Mucosa of descending colon (tissue), 3 donors: ENCODE measurements at regions not wholly inside any gene's neighbourhood (a gene's known extent, or its start where the extent isn't known, plus 50 kb on each side); places are given as distances from the start of the nearest gene placed in this dataset.
A peak's percentile ranks its signal among the peaks of the same experiment; 100 is the strongest.

Experiments used
- ATAC-seq: fragments of 200-7000 bp; cut with Tn5 transposase; one replicate; pipeline ENCODE4 v1.9.1; 2020; ENCODE audit warnings: mild to moderate bottlenecking, moderate library complexity
- DNase-seq, 3 donors: peaks; one replicate each; pipeline ENCODE4 v3.0.0-alpha.2; 2020
- H3K36me3 ChIP-seq: fragments of 200-600 bp; one replicate; pipeline ENCODE4 v1.8.0; 2021; ENCODE audit warnings: low read depth, mild to moderate bottlenecking
- H3K4me1 ChIP-seq: fragments of 200-600 bp; one replicate; pipeline ENCODE4 v1.8.0; 2021; ENCODE audit warnings: low read depth, mild to moderate bottlenecking
- H3K4me3 ChIP-seq: fragments of 200-600 bp; one replicate; pipeline ENCODE4 v1.8.0; 2021; ENCODE audit warnings: mild to moderate bottlenecking
- H3K9me3 ChIP-seq: fragments of 200-600 bp; one replicate; pipeline ENCODE4 v1.8.0; 2021; ENCODE audit warnings: mild to moderate bottlenecking
- intact Hi-C, 2 donors: fragments of 100-400 bp; cut with DNase I in 1 of 2; cut with micrococcal nuclease in 1 of 2; formaldehyde crosslinking; loops; one replicate each; pipeline versions ENCODE4 v1.11.0 to v1.11.1; 2022; cut with DNase I, micrococcal nuclease
- TF ChIP-seq, protein P1 (sequence below): fragments of 200-600 bp; IDR thresholded peaks from one replicate; pipeline ENCODE4 v1.8.0; 2022; ENCODE audit warnings: antibody characterized with exemption, mild to moderate bottlenecking
- donor health status: DM: no; HTN: no; CAD: no; lungs with moderate emphysema.
- donor health status: DM: no; HTN: no; CAD: no.
- donor health status: DM: no; HTN: yes; CAD: no.

DNA sequence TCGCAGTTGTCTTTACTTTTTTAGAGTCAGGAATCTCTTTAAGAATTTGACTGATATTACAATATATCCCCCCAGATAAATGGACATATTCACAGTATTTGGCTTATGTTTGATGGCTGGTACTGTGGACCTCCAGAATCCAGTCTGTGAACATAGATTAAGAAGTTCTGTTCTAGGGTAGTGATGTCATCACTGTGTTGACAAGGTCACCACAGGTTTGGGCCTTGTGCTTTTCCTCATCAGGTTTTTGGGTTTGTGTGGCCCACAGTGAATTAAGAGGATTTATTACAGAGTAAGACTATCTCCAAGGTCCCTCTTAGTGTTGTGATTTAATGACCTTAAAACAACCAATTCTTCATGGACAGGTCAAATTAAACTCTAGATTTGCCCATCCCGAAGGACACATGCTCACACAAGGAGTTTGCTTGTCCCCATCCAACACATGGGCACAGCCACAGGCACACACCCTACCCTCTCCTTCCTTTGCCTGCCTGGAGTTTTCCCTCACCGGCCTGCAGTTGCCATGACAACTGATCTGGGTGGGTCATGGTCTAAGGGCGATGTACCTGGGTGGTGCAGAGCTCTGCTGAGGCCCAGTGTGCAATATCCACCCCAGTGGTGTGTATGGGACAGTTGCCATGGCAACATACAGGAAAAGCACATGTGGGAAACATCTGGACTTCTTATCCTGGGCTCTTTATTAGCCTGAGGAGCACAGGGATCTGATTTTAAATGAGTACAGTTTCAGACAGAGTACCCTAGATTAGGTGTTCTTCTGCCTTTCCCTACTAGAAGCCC, 98.6 kb downstream of the NAV1 start:
- no peak overlapping the region for H3K4me3 ChIP-seq
- intact Hi-C loops = no loop called here
- ATAC-seq = peak; percentile 47
- H3K36me3 ChIP-seq = no peaks in the 10 kb centered on the region
- TF ChIP-seq, protein P1, sequence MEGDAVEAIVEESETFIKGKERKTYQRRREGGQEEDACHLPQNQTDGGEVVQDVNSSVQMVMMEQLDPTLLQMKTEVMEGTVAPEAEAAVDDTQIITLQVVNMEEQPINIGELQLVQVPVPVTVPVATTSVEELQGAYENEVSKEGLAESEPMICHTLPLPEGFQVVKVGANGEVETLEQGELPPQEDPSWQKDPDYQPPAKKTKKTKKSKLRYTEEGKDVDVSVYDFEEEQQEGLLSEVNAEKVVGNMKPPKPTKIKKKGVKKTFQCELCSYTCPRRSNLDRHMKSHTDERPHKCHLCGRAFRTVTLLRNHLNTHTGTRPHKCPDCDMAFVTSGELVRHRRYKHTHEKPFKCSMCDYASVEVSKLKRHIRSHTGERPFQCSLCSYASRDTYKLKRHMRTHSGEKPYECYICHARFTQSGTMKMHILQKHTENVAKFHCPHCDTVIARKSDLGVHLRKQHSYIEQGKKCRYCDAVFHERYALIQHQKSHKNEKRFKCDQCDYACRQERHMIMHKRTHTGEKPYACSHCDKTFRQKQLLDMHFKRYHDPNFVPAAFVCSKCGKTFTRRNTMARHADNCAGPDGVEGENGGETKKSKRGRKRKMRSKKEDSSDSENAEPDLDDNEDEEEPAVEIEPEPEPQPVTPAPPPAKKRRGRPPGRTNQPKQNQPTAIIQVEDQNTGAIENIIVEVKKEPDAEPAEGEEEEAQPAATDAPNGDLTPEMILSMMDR = no peak
- H3K9me3 ChIP-seq = no peaks in the 10 kb centered on the region
- no peak for DNase-seq
- H3K4me1 ChIP-seq = peaks cover 10% of the 10 kb centered on the region

- TF ChIP-seq, protein P1 = no peak
- Histone ChIP-seq H3K4me3 (no peak overlapping the region), H3K4me1 (no peaks in the 10 kb centered on the region), H3K9me3 (no peaks in the 10 kb centered on the region), H3K36me3 (no peaks in the 10 kb centered on the region)
- DNase-seq (no peak), ATAC-seq (no peak)
- intact Hi-C loops = no loop called here
These were observed 100.5 kb downstream of the NAV1 start for GRCh38 chr1:201639391-201639790.

DNA sequence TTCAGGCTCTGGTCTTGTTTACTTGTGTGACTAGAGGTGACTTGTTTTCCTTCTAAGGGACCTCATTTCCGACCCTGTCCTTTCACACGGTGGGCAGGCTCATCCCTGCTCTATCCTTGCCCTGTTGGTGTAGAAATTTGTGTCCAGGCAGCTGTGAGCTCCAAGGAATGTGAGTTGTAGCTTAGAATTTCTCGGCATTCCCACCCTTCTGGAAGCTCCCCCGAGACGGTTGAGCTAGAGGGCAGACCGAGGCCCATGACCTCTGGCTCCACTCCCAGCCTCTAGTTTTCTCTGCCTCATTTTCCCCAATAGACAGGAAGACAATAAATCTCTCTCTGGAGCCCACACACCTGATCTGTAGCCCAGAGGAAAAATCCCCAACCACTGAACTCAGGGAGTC, 100.9 kb downstream of the NAV1 start:
- DNase-seq (no peak), ATAC-seq (no peak)
- Histone ChIP-seq H3K9me3 (no peaks in the 10 kb centered on the region), H3K4me1 (no peaks in the 10 kb centered on the region), H3K36me3 (no peaks in the 10 kb centered on the region), H3K4me3 (no peak overlapping the region)
- intact Hi-C loops = no loop called here
- TF ChIP-seq, protein P1 = no peak

- intact Hi-C loops = no loop called here
- TF ChIP-seq, protein P1 = no peak
- peak; percentile 45 for ATAC-seq
- no peaks in the 10 kb centered on the region for H3K4me1 ChIP-seq
- H3K4me3 ChIP-seq = no peak overlapping the region
- peak in 2 of 3 donors; percentile 47 for DNase-seq
- no peaks in the 10 kb centered on the region for H3K9me3 ChIP-seq
- H3K36me3 ChIP-seq = no peaks in the 10 kb centered on the region
These were observed 101.7 kb downstream of the NAV1 start for GRCh38 chr1:201640624-201641023.

DNA sequence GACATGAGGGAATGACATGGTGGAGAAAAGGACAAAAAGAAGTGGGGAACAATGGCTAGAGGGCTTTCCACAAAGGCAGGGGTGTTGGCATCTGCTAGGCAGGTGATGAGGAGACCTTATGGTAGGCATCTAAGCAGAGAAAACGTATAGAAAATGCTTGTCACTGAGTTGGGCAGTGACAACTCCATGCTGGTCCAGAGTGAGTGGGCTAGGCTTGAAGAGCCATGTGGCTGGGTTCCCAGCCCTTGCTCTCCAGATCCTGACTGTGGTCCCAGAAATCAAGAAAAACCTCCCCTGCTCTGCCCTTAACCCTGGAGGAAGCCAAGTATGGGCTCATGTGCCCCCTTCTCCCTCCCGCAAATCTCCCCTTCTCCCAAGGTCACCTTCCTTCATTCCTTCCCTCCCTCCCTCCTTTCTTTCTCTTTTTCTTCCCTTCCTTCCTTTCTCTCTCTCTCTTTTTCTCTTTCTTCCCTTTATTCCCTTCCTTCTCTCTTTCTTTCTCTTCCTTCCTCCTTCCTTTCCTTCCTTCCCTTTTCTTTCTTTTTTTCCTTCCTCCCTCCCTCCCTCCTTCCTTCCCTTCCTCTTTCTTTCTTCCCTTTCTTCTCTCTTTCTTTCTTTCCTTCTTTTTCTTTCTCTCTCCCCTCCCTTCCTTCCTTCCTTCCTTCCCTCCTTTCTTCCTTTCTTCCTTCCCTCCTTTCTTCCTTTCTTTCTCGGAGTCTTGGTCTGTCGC, 102.8 kb downstream of the NAV1 start:
- Histone ChIP-seq H3K4me3 (no peak overlapping the region), H3K9me3 (no peaks in the 10 kb centered on the region), H3K36me3 (no peaks in the 10 kb centered on the region), H3K4me1 (no peaks in the 10 kb centered on the region)
- DNase-seq (no peak), ATAC-seq (no peak)
- intact Hi-C loops = no loop called here
- TF ChIP-seq, protein P1 = no peak
